CD4-positive, alpha-beta T cell treated with Interferon gamma for 1 hour (primary cell): ENCODE measurements at regions not wholly inside any gene's neighbourhood (a gene's known extent, or its start where the extent isn't known, plus 50 kb on each side); places are given as distances from the start of the nearest gene placed in this dataset.

Experiments
- DNase-seq: peaks from one replicate; pipeline ENCODE4 v3.0.0-alpha.2; 2020

- DNase-seq = no peak
Observed at GRCh38 chr15:100784493-100785180, 95.0 kb upstream of the ALDH1A3 start.

GRCh38 chr15:100785181-100786138 is 94.2 kb upstream of the ALDH1A3 start:
- DNase-seq = no peak

GRCh38 chr15:100786139-100786531 is 93.5 kb upstream of the ALDH1A3 start:
- no peak for DNase-seq

- no peak for DNase-seq
Observed at GRCh38 chr15:100786901-100787566, 92.6 kb upstream of the ALDH1A3 start.

DNA sequence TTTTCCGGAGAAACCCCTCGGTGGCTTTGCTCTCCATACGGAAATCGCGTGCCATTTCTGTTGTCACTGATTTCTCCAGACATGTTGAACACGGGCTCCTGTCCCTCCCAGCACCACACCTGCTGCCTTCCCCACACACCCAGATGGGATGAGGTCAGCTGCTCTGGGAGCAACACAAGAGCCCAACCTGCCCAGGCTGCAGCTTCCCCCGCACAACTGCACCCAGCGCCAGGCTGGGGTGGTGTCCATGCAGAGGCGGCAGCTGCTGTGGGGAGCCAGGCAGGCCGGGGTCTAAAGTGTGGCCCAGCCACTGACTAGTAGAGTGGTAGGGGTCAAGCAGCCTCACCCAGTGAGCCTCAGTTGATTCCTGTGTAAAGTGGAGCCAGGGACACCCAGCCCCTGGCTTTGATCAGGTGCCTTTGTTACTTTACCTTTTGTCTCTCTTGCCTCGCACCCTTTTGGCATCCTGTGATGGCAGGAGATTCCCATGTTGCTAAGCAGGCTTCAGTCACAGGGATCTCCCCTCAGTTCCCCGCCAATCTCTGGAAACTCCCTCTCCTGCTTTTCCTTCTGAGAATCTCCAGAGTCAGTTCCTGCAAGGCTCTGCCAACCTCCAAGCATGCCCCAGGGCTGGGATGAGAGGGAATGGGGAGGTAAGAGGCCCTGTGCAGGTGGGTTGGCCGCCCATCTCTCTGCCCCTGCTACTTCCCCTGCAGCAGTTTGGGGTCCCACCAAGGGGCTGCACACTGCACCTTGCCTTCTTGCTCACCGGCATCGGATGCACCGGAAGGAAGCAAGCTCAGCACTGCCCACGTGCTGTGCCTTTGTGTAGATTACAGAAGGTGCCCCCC is 91.8 kb upstream of the ALDH1A3 start:
- DNase-seq = no peak

- no peak for DNase-seq
Observed at GRCh38 chr15:100788418-100789105, 91.1 kb upstream of the ALDH1A3 start.

DNA sequence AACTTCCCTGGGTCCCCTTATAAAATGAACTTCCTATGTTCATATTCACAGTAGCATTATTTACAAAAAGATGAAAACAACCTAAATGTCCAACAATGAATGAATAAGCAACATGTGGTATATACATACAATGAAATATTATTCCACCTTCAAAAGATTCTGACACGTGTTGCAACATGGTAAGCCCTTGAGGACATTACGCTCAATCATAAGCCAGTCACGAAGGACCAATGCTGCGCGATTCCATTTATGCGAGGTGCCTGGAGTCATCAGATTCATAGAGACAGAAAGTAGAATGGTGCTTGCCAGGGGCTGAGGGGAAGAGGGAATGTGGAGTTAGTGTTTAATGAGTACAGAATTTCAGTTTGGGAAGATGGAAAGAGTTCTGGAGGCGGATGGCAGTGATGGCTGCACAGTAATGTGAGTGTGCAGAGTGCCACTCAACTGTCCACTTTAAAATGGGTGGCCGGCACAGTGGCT is 88.8 kb upstream of the ALDH1A3 start:
- DNase-seq = no peak

GRCh38 chr15:100794008-100794407 is 85.6 kb upstream of the ALDH1A3 start:
- no peak for DNase-seq

- DNase-seq = no peak
Observed at GRCh38 chr15:100801256-100801900, 78.3 kb upstream of the ALDH1A3 start.

GRCh38 chr15:100802421-100803170 is 77.0 kb upstream of the ALDH1A3 start:
- no peak for DNase-seq

DNA sequence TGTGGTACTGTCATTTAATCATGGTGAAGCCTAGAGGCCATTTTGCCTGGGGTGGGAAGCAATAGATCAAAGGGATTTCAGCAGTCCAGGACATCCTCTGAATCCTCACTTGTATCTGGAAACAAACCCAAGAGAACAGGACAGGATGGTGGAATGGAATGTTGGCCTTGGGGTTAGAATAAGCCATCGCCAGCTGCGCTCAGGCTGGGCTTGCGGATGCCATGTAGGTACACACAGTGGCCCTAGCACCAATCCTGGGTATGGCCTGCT is 76.5 kb upstream of the ALDH1A3 start:
- no peak for DNase-seq

DNA sequence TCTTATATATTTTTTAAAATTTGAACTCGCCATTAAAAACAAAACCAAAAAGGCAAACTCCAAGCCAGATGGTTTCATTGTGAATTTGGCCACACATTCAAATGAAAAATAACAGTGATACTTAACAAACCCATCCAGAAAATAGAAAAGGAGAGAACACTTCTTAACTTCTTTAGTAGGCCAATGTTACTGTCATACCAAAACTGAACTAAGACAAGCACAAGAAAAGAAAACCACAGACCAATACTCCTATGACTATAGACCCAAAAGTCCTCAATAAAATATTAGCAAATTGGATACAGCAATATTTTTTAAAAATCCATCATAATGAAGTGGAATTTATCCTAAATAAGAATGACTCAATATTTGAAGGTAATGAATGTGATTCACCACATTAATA is 73.5 kb upstream of the ALDH1A3 start:
- DNase-seq = no peak

DNA sequence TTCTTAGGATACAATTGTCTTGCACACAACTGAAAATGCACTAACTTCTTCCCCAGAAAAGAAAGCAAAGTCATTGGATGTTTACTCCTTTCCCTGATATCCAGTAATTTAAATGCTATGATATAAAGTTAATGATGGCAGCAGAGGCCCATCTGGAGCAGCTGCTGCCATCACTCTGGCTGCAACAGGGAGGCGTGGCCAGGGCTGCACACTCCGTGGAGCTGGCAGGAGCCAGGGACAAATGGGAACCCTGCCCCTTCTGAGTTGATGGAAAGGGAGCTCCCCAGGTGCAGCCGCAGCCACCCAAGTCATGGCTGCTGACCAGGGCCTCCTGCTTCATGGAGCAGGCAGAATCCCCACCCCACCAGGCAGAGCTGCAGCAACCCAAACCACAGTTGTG is 72.6 kb upstream of the ALDH1A3 start:
- no peak for DNase-seq

- DNase-seq = no peak
Observed at GRCh38 chr15:100808691-100809090, 70.9 kb upstream of the ALDH1A3 start.

DNA sequence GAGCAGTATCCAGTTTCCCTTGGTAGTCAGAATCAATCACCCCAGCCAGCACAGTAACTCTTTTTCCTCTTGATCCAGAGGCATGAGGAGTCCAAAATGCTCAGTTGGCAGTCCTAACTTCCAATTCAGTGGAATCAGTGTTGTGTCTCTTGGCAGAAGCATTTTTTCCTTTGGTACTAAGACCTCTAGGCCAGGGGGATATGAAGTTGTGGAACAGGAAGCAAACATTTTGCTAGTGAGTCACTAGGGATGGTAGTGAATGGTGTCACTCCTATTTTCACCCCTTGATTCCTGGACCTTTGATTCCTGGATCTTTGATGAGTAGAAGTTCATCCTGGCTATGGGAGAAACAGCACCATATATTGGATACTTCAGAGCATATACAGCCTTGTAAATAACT is 70.5 kb upstream of the ALDH1A3 start:
- DNase-seq = no peak

DNA sequence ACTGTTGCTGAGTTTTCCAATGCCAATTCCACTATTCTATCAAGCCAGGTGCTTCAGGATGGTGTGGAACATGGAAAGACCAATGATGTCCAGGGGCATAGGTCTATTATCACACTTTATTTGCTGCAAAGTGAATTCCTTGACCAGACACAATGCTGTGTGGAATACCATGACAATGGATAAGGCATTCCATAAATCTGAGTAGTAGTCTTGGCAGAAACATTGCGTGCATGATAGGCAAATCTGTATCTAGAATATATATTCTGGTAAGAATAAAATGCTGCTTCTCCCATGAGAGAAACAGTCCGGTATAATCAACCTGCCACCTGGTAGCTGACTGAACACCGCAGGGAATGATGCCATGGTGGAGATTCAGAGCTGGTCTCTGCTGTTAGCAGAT is 70.0 kb upstream of the ALDH1A3 start:
- no peak for DNase-seq

- DNase-seq = no peak
Observed at GRCh38 chr15:100810229-100810628, 69.4 kb upstream of the ALDH1A3 start.

DNA sequence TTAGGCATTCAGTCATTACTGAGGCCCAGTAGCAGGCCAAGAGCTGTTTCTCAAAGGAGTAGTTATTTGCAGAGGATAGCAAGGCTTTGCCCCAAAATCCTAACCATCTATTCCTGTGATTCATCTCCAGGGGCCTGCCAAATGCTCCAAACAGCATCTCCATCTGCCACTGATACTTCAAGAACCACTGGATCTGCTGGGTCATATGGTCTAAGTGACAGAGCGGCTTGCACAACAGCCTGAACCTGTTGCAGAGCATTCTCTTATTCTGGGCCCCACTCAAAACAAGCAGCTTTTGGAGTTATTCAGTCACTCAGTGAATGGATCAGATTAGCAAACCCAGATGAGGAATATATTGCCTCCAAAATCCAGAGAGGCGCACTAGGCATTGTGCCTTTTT is 68.8 kb upstream of the ALDH1A3 start:
- no peak for DNase-seq

- no peak for DNase-seq
Observed at GRCh38 chr15:100812802-100813201, 66.8 kb upstream of the ALDH1A3 start.

DNA sequence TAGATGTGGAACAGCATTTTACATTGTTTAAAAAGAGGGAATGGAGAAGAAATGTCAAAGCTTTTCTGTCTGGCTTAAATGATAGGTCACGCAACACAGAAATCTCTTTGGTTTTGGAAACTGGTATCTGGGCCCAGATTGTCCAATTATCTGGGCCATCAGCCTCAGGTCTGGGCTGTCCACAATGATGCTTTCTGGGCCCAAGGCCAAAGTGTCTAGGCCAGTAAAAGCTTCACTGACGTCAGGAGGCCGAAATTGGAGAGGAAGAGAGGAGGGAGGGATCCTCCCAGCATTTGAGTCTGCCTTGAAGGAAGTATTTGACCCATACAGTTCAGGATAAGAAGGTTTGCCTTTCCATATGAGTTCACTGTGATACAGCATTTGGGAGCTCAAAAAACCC is 60.7 kb upstream of the ALDH1A3 start:
- DNase-seq = no peak

DNA sequence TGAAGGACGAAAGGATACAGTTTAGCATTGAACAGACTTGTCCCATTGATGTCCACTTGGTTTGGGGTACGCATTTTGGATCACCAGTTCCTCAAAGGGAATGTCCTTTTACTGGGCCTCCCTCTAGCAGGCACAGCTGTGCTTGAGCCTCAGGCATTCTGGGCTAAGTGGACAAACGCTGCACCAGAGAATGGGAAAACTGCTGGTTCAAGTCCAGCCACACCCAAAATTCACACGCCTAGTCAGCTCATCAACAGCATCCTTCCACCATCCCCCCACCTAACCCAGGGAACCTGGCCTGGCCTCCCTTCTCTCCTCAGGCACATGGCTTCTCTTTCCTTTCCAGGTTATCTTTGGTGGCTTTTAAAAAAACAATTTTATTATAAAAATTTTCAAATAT is 59.1 kb upstream of the ALDH1A3 start:
- no peak for DNase-seq
